Stimulated activated naive B cell treated with anti-CD40 and anti-IgM and Interleukin-4, amounts not matched to agents 10 μg/mL and 1 μg/mL and 100 μg/mL, for 72 hours (primary cell): ENCODE measurements at regions not wholly inside any gene's neighbourhood (a gene's known extent, or its start where the extent isn't known, plus 50 kb on each side); places are given as distances from the start of the nearest gene placed in this dataset.
"Not testable (repeated sequence)": the region's sequence is repeated elsewhere in the genome, so short reads cannot be mapped to it uniquely, and the experiment has no call there.

Source experiments
- ATAC-seq, 2 donors: fragments of 150-1000 bp; cut with Tn5 transposase; replicated peaks; 2 replicates each; pipeline ENCODE4 v1.10.0; 2021; ENCODE audit warnings: moderate library complexity in 1 of 2
- DNase-seq: peaks from one replicate; pipeline ENCODE4 v3.0.0; 2021
- H3K27ac Mint-ChIP-seq: one replicate; pipeline ENCODE4 v1.8.0; 2022; ENCODE audit warnings: mild to moderate bottlenecking, mixed read lengths
- H3K27me3 Mint-ChIP-seq, 2 donors: one replicate each; pipeline ENCODE4 v1.8.0; 2022; ENCODE audit warnings: mixed read lengths in 2 of 2
- H3K36me3 Mint-ChIP-seq, 2 donors: one replicate each; pipeline ENCODE4 v1.8.0; 2022; ENCODE audit warnings: mixed read lengths in 2 of 2, mild to moderate bottlenecking in 1 of 2
- H3K4me1 Mint-ChIP-seq, 2 donors: one replicate each; pipeline ENCODE4 v1.8.0; 2022; ENCODE audit warnings: mixed read lengths in 2 of 2, mild to moderate bottlenecking in 1 of 2
- H3K4me3 Mint-ChIP-seq, 2 donors: one replicate each; pipeline ENCODE4 v1.8.0; 2022; ENCODE audit warnings: mild to moderate bottlenecking in 2 of 2, mixed read lengths in 2 of 2, moderate library complexity in 1 of 2
- H3K9me3 Mint-ChIP-seq, 2 donors: one replicate each; pipeline ENCODE4 v1.8.0; 2022; ENCODE audit warnings: mixed read lengths in 2 of 2, mild to moderate bottlenecking in 1 of 2

- no peak for ATAC-seq
- Mint-ChIP-seq H3K4me1 (peaks cover 0 to 1% of the 10 kb centered on the region in 2 donors), H3K9me3 (peaks cover 4 to 15% of the 10 kb centered on the region in 2 donors), H3K27me3 (no peaks in the 10 kb centered on the region), H3K27ac (no peak overlapping the region), H3K36me3 (peaks cover 5 to 8% of the 10 kb centered on the region in 2 donors), H3K4me3 (no peak overlapping the region)
- DNase-seq = no peak
Observed at GRCh38 chr3:4241595-4242170, 61.5 kb upstream of the SETMAR start.

- Mint-ChIP-seq H3K36me3 (peaks cover 0 to 5% of the 10 kb centered on the region in 2 donors), H3K4me3 (no peak overlapping the region), H3K4me1 (peaks cover 0 to 1% of the 10 kb centered on the region in 2 donors), H3K27ac (no peak overlapping the region), H3K9me3 (peaks cover 4 to 6% of the 10 kb centered on the region in 2 donors), H3K27me3 (no peaks in the 10 kb centered on the region)
- ATAC-seq (no peak), DNase-seq (no peak)
Observed at GRCh38 chr3:4245671-4246070, 57.5 kb upstream of the SETMAR start.

- peaks cover 0 to 5% of the 10 kb centered on the region in 2 donors for H3K36me3 Mint-ChIP-seq
- H3K27me3 Mint-ChIP-seq = no peaks in the 10 kb centered on the region
- H3K4me1 Mint-ChIP-seq = no peaks in the 10 kb centered on the region
- DNase-seq = no peak
- ATAC-seq = no peak
- peaks cover 4 to 6% of the 10 kb centered on the region in 2 donors for H3K9me3 Mint-ChIP-seq
- peak overlapping the region; percentile 7 for H3K27ac Mint-ChIP-seq
- no peak overlapping the region for H3K4me3 Mint-ChIP-seq
Observed at GRCh38 chr3:4247391-4247790, 55.8 kb upstream of the SETMAR start.

- no peaks in the 10 kb centered on the region for H3K9me3 Mint-ChIP-seq
- H3K27ac Mint-ChIP-seq = no peak overlapping the region
- ATAC-seq (no peak), DNase-seq (no peak)
- no peaks in the 10 kb centered on the region for H3K4me1 Mint-ChIP-seq
- no peaks in the 10 kb centered on the region for H3K27me3 Mint-ChIP-seq
- H3K4me3 Mint-ChIP-seq = no peak overlapping the region
- H3K36me3 Mint-ChIP-seq = no peaks in the 10 kb centered on the region
Observed at GRCh38 chr3:4250064-4250463, 53.1 kb upstream of the SETMAR start.

GRCh38 chr3:4251412-4251811, 51.8 kb upstream of the SETMAR start:
- no peak for ATAC-seq
- H3K36me3 Mint-ChIP-seq = no peaks in the 10 kb centered on the region

GRCh38 chr3:4253072-4253832, 49.9 kb upstream of the SETMAR start:
- H3K27ac Mint-ChIP-seq, DNase-seq, ATAC-seq, H3K9me3 Mint-ChIP-seq, H3K4me1 Mint-ChIP-seq, H3K36me3 Mint-ChIP-seq, H3K4me3 Mint-ChIP-seq, H3K27me3 Mint-ChIP-seq: not testable (repeated sequence)

More at GRCh38 chr3:4251412-4251811, 51.8 kb upstream of the SETMAR start:
- H3K9me3 Mint-ChIP-seq = no peaks in the 10 kb centered on the region
- no peaks in the 10 kb centered on the region for H3K4me1 Mint-ChIP-seq
- DNase-seq = no peak
- H3K4me3 Mint-ChIP-seq = no peak overlapping the region
- no peak overlapping the region for H3K27ac Mint-ChIP-seq
- H3K27me3 Mint-ChIP-seq = no peaks in the 10 kb centered on the region
